Prostate gland (tissue), 2 donors: ENCODE measurements at regions not wholly inside any gene's neighbourhood (a gene's known extent, or its start where the extent isn't known, plus 50 kb on each side); places are given as distances from the start of the nearest gene placed in this dataset.

ENCODE experiments used
- POLR2A ChIP-seq: fragments of 450-650 bp; IDR thresholded peaks from one replicate; pipeline ENCODE4 v1.6.1; 2016; ENCODE audit warnings: antibody characterized with exemption, mild to moderate bottlenecking
- TF ChIP-seq, protein P1 (sequence below), 4 experiments: fragments of 200-600 bp in 2 of 4; fragments of 450-650 bp in 2 of 4; sonication (generic) in 2 of 4; IDR thresholded peaks; 1 replicate in 3 of 4; 2 replicates in 1 of 4; pipeline ENCODE4 v1.5.1; 2016 to 2019; ENCODE audit warnings: antibody characterized with exemption in 4 of 4, mild to moderate bottlenecking in 2 of 4, moderate library complexity in 2 of 4

DNA sequence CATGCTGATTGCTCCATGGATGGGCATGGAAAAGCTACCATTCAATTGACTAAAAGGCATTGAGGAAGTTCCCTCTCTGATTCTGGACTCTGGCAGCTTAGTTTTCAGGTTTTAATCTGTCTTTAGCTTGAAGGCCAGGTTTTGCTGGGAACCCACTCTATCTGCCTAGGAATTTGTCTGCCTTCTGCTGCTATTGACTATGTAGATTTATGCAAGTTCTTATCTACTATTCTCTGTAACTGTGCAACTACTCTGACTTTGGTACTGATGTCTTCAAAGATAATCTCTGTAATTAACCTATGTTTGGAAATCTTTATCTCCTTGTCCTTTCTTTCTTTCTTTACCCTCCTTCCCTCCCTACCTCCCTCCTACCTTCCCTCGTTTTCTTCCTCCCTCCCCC lies 178.8 kb downstream of the DSEL start:
- TF ChIP-seq POLR2A: no peak
- TF ChIP-seq, protein P1, sequence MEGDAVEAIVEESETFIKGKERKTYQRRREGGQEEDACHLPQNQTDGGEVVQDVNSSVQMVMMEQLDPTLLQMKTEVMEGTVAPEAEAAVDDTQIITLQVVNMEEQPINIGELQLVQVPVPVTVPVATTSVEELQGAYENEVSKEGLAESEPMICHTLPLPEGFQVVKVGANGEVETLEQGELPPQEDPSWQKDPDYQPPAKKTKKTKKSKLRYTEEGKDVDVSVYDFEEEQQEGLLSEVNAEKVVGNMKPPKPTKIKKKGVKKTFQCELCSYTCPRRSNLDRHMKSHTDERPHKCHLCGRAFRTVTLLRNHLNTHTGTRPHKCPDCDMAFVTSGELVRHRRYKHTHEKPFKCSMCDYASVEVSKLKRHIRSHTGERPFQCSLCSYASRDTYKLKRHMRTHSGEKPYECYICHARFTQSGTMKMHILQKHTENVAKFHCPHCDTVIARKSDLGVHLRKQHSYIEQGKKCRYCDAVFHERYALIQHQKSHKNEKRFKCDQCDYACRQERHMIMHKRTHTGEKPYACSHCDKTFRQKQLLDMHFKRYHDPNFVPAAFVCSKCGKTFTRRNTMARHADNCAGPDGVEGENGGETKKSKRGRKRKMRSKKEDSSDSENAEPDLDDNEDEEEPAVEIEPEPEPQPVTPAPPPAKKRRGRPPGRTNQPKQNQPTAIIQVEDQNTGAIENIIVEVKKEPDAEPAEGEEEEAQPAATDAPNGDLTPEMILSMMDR (IDR thresholded peaks at IDR 0.05): no peak
